ENCODE measurements at regions not wholly inside any gene's neighbourhood (a gene's known extent, or its start where the extent isn't known, plus 50 kb on each side); places are given as distances from the start of the nearest gene placed in this dataset.

- no peak for DNase-seq (ENCODE audit: low read depth)
Observed at GRCh38 chr6:156510242-156510641, 266.9 kb upstream of the ARID1B start.

DNA sequence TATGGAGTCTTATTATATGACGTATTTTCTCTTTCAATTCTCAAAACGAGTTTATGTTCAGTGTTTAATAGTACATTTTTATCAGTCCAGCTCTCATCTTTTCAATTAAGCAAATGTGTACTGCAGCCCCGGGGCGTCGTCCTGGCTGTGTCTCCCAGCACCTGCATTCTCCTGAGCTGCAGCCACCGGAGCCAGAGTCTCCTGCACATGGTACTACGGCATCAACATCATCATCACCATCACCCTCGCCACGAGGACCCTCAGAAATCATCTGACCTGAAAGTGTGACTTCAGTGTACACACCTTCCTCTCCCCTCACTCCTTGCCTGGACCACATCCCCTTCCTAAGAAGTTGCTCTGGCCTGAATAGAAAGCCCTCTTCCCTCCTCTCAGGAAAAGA is 267.7 kb upstream of the ARID1B start:
- H3K4me3 ChIP-seq (ENCODE audit: low read length), result no peak overlapping the region
- TF ChIP-seq CTCF (IDR thresholded peaks at IDR 0.05; ENCODE audit: insufficient read depth, low read depth, low read length, missing control alignments), result no peak
- no peak for DNase-seq (ENCODE audit: low read depth)

More at GRCh38 chr6:156510242-156510641, 266.9 kb upstream of the ARID1B start:
- no peak for TF ChIP-seq CTCF (IDR thresholded peaks at IDR 0.05; ENCODE audit: insufficient read depth, low read depth, low read length, missing control alignments)
- H3K4me3 ChIP-seq (ENCODE audit: low read length), result no peak overlapping the region

DNA sequence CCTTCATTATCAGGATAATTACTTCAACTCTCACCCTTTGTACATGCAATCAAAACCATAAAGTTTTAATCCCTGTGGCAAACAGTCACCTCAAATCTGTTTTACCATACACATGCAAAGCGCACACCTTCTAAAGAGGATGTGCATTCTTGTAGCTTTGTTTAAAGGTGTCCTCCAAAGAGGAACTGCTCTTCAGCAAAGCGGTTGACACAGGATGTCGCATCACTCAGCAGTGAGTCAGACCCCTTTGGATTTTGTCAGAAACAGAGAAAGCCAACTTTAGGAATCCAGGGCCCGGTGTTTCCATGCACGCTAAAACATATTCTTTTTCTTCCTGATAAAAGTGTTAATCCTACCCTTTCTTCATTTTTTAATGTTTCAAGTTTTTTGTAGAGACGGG is 268.3 kb upstream of the ARID1B start:
- TF ChIP-seq CTCF (IDR thresholded peaks at IDR 0.05; ENCODE audit: insufficient read depth, low read depth, low read length, missing control alignments), result no peak
- no peak for DNase-seq (ENCODE audit: low read depth)
- H3K4me3 ChIP-seq (ENCODE audit: low read length), result no peak overlapping the region

GRCh38 chr6:156508126-156508525 is 269.1 kb upstream of the ARID1B start:
- TF ChIP-seq CTCF (IDR thresholded peaks at IDR 0.05; ENCODE audit: insufficient read depth, low read depth, low read length, missing control alignments), result no peak
- DNase-seq (ENCODE audit: low read depth), result no peak
- H3K4me3 ChIP-seq (ENCODE audit: low read length), result no peak overlapping the region

DNA sequence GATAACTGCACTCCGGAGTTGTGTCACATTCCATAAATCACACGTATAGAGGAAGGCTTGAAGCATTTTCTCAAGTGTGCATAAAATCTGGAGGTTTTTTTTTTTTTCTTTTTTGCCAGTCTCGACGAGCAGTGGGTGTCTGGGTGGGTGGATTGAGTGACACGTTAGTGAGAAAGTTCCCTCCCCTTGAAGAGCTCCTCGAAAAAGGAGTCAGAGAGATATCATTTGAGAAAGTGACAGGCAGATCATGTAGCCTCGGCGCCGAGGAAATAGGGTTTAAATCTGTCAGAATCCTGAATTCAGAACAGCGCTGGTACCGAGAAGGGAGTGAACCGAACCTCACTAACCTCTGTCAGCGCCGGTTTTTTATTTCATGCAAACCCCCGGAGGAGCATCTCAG is 269.5 kb upstream of the ARID1B start:
- DNase-seq (ENCODE audit: low read depth), result no peak
- no peak for TF ChIP-seq CTCF (IDR thresholded peaks at IDR 0.05; ENCODE audit: insufficient read depth, low read depth, low read length, missing control alignments)
- H3K4me3 ChIP-seq (ENCODE audit: low read length), result no peak overlapping the region

DNA sequence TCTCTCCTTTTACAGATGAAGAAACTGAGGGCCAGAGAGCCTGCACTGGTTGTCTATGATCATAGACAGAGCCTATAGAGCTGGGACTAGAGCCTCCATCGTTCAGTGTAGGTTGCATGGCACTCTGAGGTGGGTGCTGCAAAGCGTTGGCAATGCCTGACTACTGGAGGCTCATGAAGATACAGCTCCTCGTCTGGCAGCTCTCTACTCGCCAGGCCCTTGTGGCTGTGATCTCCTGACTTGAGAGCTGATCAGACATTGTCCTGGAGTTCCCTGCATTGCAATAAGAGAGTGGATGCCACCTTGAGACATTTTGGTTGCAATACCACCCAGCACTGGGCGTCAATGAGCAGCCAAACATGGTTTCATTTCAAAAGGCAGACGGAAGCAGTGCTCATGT is 270.1 kb upstream of the ARID1B start:
- no peak overlapping the region for H3K4me3 ChIP-seq (ENCODE audit: low read length)
- no peak for DNase-seq (ENCODE audit: low read depth)
- TF ChIP-seq CTCF (IDR thresholded peaks at IDR 0.05; ENCODE audit: insufficient read depth, low read depth, low read length, missing control alignments), result no peak

- no peak for DNase-seq (ENCODE audit: low read depth)
- no peak for TF ChIP-seq CTCF (IDR thresholded peaks at IDR 0.05; ENCODE audit: insufficient read depth, low read depth, low read length, missing control alignments)
- no peak overlapping the region for H3K4me3 ChIP-seq (ENCODE audit: low read length)
Observed at GRCh38 chr6:156502969-156503504, 274.1 kb upstream of the ARID1B start.
